ENCODE measurements at regions not wholly inside any gene's neighbourhood (a gene's known extent, or its start where the extent isn't known, plus 50 kb on each side); places are given as distances from the start of the nearest gene placed in this dataset.

DNA sequence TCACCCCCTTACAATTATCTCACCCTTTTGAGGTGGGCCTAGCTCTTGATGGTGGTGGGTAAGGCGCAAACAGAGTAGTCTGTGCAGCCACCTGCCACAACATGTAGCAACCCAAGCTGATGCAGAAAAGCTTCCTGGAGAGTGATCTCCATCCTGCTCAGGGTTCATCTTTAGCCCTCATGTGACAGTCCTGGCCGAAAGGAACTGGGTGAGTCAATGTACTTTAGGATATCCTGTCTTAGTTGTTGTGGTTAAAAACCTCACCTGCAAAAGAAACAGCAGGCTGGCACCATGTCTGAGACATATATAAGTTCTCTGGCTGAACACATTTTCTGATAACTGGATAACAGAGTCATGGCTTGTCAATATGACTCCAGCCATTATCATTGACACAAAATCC lies 183.5 kb upstream of the CPHXL start:
- ChIA-PET CTCF (no interaction called here), POLR2A (no interaction called here)
- TF ChIP-seq REST (IDR thresholded peaks at IDR 0.05; ENCODE audit: insufficient read depth in 1 of 2, low read depth in 2 of 2, low read length in 1 of 2) (no peak), SIN3A (IDR thresholded peaks at IDR 0.05; ENCODE audit: borderline replicate concordance, insufficient read depth, low read depth, low read length) (no peak), POLR2AphosphoS5 (IDR thresholded peaks at IDR 0.05; ENCODE audit: low read depth, low read length) (no peak), TCF7L2 (IDR thresholded peaks at IDR 0.05; ENCODE audit: low read depth, low read length) (no peak)
- TF ChIP-seq, protein P1, sequence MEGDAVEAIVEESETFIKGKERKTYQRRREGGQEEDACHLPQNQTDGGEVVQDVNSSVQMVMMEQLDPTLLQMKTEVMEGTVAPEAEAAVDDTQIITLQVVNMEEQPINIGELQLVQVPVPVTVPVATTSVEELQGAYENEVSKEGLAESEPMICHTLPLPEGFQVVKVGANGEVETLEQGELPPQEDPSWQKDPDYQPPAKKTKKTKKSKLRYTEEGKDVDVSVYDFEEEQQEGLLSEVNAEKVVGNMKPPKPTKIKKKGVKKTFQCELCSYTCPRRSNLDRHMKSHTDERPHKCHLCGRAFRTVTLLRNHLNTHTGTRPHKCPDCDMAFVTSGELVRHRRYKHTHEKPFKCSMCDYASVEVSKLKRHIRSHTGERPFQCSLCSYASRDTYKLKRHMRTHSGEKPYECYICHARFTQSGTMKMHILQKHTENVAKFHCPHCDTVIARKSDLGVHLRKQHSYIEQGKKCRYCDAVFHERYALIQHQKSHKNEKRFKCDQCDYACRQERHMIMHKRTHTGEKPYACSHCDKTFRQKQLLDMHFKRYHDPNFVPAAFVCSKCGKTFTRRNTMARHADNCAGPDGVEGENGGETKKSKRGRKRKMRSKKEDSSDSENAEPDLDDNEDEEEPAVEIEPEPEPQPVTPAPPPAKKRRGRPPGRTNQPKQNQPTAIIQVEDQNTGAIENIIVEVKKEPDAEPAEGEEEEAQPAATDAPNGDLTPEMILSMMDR (IDR thresholded peaks at IDR 0.05), result no peak
- Histone ChIP-seq H3K4me3 (ENCODE audit: low read depth in 2 of 2, low read length in 2 of 2) (no peak overlapping the region), H3K4me1 (ENCODE audit: control insufficient read depth, insufficient read depth, low read length) (no peaks in the 10 kb centered on the region), H3K9me3 (ENCODE audit: control insufficient read depth, insufficient read depth, low read depth, low read length) (no peaks in the 10 kb centered on the region), H3K27ac (ENCODE audit: low read length) (no peak overlapping the region), H3K27me3 (ENCODE audit: control insufficient read depth, insufficient read depth, low read length) (no peaks in the 10 kb centered on the region), H3K36me3 (ENCODE audit: control insufficient read depth, insufficient read depth, low read length) (no peaks in the 10 kb centered on the region)
- DNase-seq (ENCODE audit: low read depth, low spot score) (no peak), ATAC-seq (no peak)
- BruUV-seq (replicated peaks), result no TSS peak
- intact Hi-C loops (cut with micrococcal nuclease; ENCODE audit: unreplicated experiment), result no loop called here
- in situ Hi-C loops (cut with HindIII; ENCODE audit: low pct_unique_long_range_greater_than_20kb, low sequenced_read_pairs), result no loop called here

GRCh38 chr16:75911896-75912295 lies 185.6 kb upstream of the CPHXL start:
- intact Hi-C loops (cut with micrococcal nuclease; ENCODE audit: unreplicated experiment), result no loop called here
- H3K4me3 ChIP-seq (ENCODE audit: low read depth in 2 of 2, low read length in 2 of 2), result no peak overlapping the region
- ATAC-seq (no peak), DNase-seq (ENCODE audit: low read depth, low spot score) (no peak)
- BruUV-seq (replicated peaks), result no TSS peak
- no peaks in the 10 kb centered on the region for H3K27me3 ChIP-seq (ENCODE audit: control insufficient read depth, insufficient read depth, low read length)
- ChIA-PET CTCF (no interaction called here), POLR2A (no interaction called here)
- TF ChIP-seq, protein P1 (IDR thresholded peaks at IDR 0.05), result no peak
- TF ChIP-seq REST (IDR thresholded peaks at IDR 0.05; ENCODE audit: insufficient read depth in 1 of 2, low read depth in 2 of 2, low read length in 1 of 2) (no peak), SIN3A (IDR thresholded peaks at IDR 0.05; ENCODE audit: borderline replicate concordance, insufficient read depth, low read depth, low read length) (no peak), TCF7L2 (IDR thresholded peaks at IDR 0.05; ENCODE audit: low read depth, low read length) (no peak), POLR2AphosphoS5 (IDR thresholded peaks at IDR 0.05; ENCODE audit: low read depth, low read length) (no peak)
- in situ Hi-C loops (cut with HindIII; ENCODE audit: low pct_unique_long_range_greater_than_20kb, low sequenced_read_pairs), result no loop called here
- H3K36me3 ChIP-seq (ENCODE audit: control insufficient read depth, insufficient read depth, low read length), result no peaks in the 10 kb centered on the region
- H3K27ac ChIP-seq (ENCODE audit: low read length), result no peak overlapping the region
- no peaks in the 10 kb centered on the region for H3K4me1 ChIP-seq (ENCODE audit: control insufficient read depth, insufficient read depth, low read length)
- no peaks in the 10 kb centered on the region for H3K9me3 ChIP-seq (ENCODE audit: control insufficient read depth, insufficient read depth, low read depth, low read length)
